Mesenchymal stem cell (in vitro differentiated cells and primary cell): ENCODE measurements at regions not wholly inside any gene's neighbourhood (a gene's known extent, or its start where the extent isn't known, plus 50 kb on each side); places are given as distances from the start of the nearest gene placed in this dataset.

Source experiments
- DNase-seq: peaks from one replicate; pipeline ENCODE4 v3.0.0-alpha.2; 2013
- H2AFZ ChIP-seq: one replicate; pipeline ENCODE4 v1.6.1; 2013; ENCODE audit warnings: low read depth, mild to moderate bottlenecking, control low read depth, inconsistent platforms, low read length, moderate library complexity
- H2AK5ac ChIP-seq: 2 replicates; pipeline ENCODE4 v1.6.1; 2013; ENCODE audit warnings: low read length, moderate library complexity, mild to moderate bottlenecking, inconsistent platforms; ENCODE audit not compliant: severe bottlenecking
- H2BK120ac ChIP-seq: one replicate; pipeline ENCODE4 v1.6.1; 2013; ENCODE audit warnings: low read depth, mild to moderate bottlenecking, inconsistent platforms, low read length, moderate library complexity
- H2BK12ac ChIP-seq, 2 experiments: one replicate each; pipeline ENCODE4 v1.6.1; 2013; ENCODE audit warnings: inconsistent platforms in 2 of 2, low read length in 2 of 2, mild to moderate bottlenecking in 2 of 2, moderate library complexity in 2 of 2, control low read depth in 1 of 2
- H2BK15ac ChIP-seq: one replicate; pipeline ENCODE4 v1.6.1; 2013; ENCODE audit warnings: mild to moderate bottlenecking, low read depth, inconsistent platforms; ENCODE audit not compliant: poor library complexity, severe bottlenecking
- H2BK5ac ChIP-seq: 2 replicates; pipeline ENCODE4 v1.6.1; 2013; ENCODE audit warnings: low read depth, mild to moderate bottlenecking, low read length, control low read depth, inconsistent platforms; ENCODE audit not compliant: poor library complexity, severe bottlenecking
- H3K14ac ChIP-seq, 2 experiments: one replicate each; pipeline ENCODE4 v1.6.1; 2013; ENCODE audit warnings: inconsistent platforms in 2 of 2, low read length in 2 of 2, control low read depth in 1 of 2, mild to moderate bottlenecking in 1 of 2, moderate library complexity in 1 of 2
- H3K18ac ChIP-seq, 2 experiments: one replicate each; pipeline ENCODE4 v1.6.1; 2013; ENCODE audit warnings: inconsistent platforms in 2 of 2, low read length in 2 of 2, control low read depth in 1 of 2, low read depth in 1 of 2, mild to moderate bottlenecking in 1 of 2
- H3K23ac ChIP-seq, 2 experiments: one replicate each; pipeline ENCODE4 v1.6.1; 2013; ENCODE audit warnings: inconsistent platforms in 2 of 2, low read length in 2 of 2, mild to moderate bottlenecking in 2 of 2, moderate library complexity in 2 of 2, control low read depth in 1 of 2
- H3K27ac ChIP-seq: 2 replicates; pipeline ENCODE4 v1.5.1; 2013; ENCODE audit warnings: mild to moderate bottlenecking, moderate library complexity, low read length, control low read depth, inconsistent platforms; ENCODE audit not compliant: poor library complexity, severe bottlenecking
- H3K27me3 ChIP-seq, 2 experiments: 2 replicates each; pipeline versions ENCODE4 v1.6.1 to v1.7.0; 2013; ENCODE audit warnings: low read length in 2 of 2, mild to moderate bottlenecking in 2 of 2, moderate library complexity in 2 of 2, control low read depth in 1 of 2, inconsistent platforms in 1 of 2; ENCODE audit not compliant: control insufficient read depth in 1 of 2, insufficient read depth in 1 of 2
- H3K36me3 ChIP-seq, 2 experiments: 2 replicates each; pipeline versions ENCODE4 v1.6.1 to v1.7.0; 2013; ENCODE audit warnings: low read length in 2 of 2, control low read depth in 1 of 2, inconsistent platforms in 1 of 2, low read depth in 1 of 2, mild to moderate bottlenecking in 1 of 2; ENCODE audit not compliant: insufficient read depth in 2 of 2, control insufficient read depth in 1 of 2
- H3K4ac ChIP-seq, 2 experiments: one replicate each; pipeline ENCODE4 v1.6.1; 2013; ENCODE audit warnings: inconsistent platforms in 2 of 2, low read length in 2 of 2, mild to moderate bottlenecking in 2 of 2, moderate library complexity in 2 of 2, control low read depth in 1 of 2, low read depth in 1 of 2
- H3K4me1 ChIP-seq: 2 replicates; pipeline ENCODE4 v1.6.1; 2013; ENCODE audit warnings: low read depth, low read length, control low read depth; ENCODE audit not compliant: control insufficient read depth, insufficient read depth
- H3K4me2 ChIP-seq: 2 replicates; pipeline ENCODE4 v1.6.1; 2013; ENCODE audit warnings: low read length, mild to moderate bottlenecking, inconsistent platforms; ENCODE audit not compliant: poor library complexity, severe bottlenecking
- H3K4me3 ChIP-seq, 2 experiments: 2 replicates each; pipeline versions ENCODE4 v1.5.1 to v1.7.0; 2013; ENCODE audit warnings: low read length in 2 of 2, mild to moderate bottlenecking in 2 of 2, control low read depth in 1 of 2, low read depth in 1 of 2; ENCODE audit not compliant: insufficient read depth in 1 of 2
- H3K79me1 ChIP-seq: replicated peaks from 2 replicates; pipeline ENCODE4 v1.6.1; 2013; ENCODE audit warnings: mild to moderate bottlenecking, control low read depth, low read length, inconsistent platforms; ENCODE audit not compliant: poor library complexity, severe bottlenecking
- H3K9ac ChIP-seq: 2 replicates; pipeline ENCODE4 v1.7.0; 2013; ENCODE audit warnings: mild to moderate bottlenecking, low read length, moderate library complexity
- H3K9me3 ChIP-seq: 2 replicates; pipeline ENCODE4 v1.7.0; 2013; ENCODE audit warnings: mild to moderate bottlenecking, low read length; ENCODE audit not compliant: control insufficient read depth
- H4K8ac ChIP-seq: one replicate; pipeline ENCODE4 v1.6.1; 2013; ENCODE audit warnings: inconsistent platforms, mild to moderate bottlenecking, low read length, moderate library complexity
- H4K91ac ChIP-seq: one replicate; pipeline ENCODE4 v1.6.1; 2013; ENCODE audit warnings: mild to moderate bottlenecking, low read length, inconsistent platforms
- WGBS: methylation state at CpG from one replicate; pipeline ENCODE4 v1.1.7; 2013; ENCODE audit warnings: mixed read lengths; 5-methylcytosine and 5-hydroxymethylcytosine counted together

DNA sequence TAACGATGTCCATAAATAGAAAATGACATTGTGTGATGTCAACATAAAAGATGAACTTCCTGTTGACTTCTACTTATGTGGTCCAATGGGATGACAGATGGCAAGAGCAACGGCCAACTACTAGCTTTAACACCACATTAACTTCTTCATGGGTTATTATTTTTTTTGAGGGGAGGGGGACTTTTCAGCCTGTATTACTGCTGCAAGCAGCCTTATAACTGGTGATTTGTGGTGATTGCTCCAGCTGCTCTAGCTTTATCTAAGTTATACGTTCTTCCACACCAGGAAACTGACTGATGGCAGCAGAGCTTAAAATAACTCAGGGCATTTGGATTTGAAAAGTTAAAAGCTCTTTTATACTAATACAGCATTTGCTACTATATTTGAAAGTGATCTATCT, 228.8 kb upstream of the B3GALT2 start:
- DNase-seq: no peak
- no CpG with 5 or more reads among the region's 3 CpGs for WGBS
- H3K9ac ChIP-seq: no peak overlapping the region
- no peak overlapping the region for H2AK5ac ChIP-seq
- no peaks in the 10 kb centered on the region for H3K79me1 ChIP-seq
- no peaks in the 10 kb centered on the region for H3K9me3 ChIP-seq
- no peak overlapping the region for H3K14ac ChIP-seq
- H3K4me3 ChIP-seq: no peak overlapping the region
- H3K23ac ChIP-seq: no peak overlapping the region
- H2BK120ac ChIP-seq: no peak overlapping the region
- H4K91ac ChIP-seq: no peak overlapping the region
- no peak overlapping the region for H2BK5ac ChIP-seq
- H3K4me2 ChIP-seq: no peak overlapping the region
- no peak overlapping the region for H3K27ac ChIP-seq
- H3K36me3 ChIP-seq: no peaks in the 10 kb centered on the region
- H3K4ac ChIP-seq: no peak overlapping the region
- H3K27me3 ChIP-seq: no peaks in the 10 kb centered on the region
- no peak overlapping the region for H3K18ac ChIP-seq
- H4K8ac ChIP-seq: no peak overlapping the region
- no peak overlapping the region for H2AFZ ChIP-seq
- H2BK12ac ChIP-seq: no peak overlapping the region
- H3K4me1 ChIP-seq: no peaks in the 10 kb centered on the region
- no peak overlapping the region for H2BK15ac ChIP-seq

GRCh38 chr1:193413376-193413775, 227.0 kb upstream of the B3GALT2 start:
- Histone ChIP-seq H2BK15ac (no peak overlapping the region), H3K4ac (no peak overlapping the region), H4K91ac (no peak overlapping the region), H3K23ac (no peak overlapping the region), H3K27ac (no peak overlapping the region), H2BK120ac (no peak overlapping the region), H4K8ac (no peak overlapping the region), H3K9me3 (no peaks in the 10 kb centered on the region), H3K36me3 (no peaks in the 10 kb centered on the region), H3K4me2 (no peak overlapping the region), H3K4me1 (no peaks in the 10 kb centered on the region), H3K9ac (no peak overlapping the region), H3K79me1 (no peaks in the 10 kb centered on the region), H3K4me3 (no peak overlapping the region), H3K27me3 (no peaks in the 10 kb centered on the region), H2AFZ (no peak overlapping the region), H2BK12ac (no peak overlapping the region), H3K14ac (no peak overlapping the region), H2AK5ac (no peak overlapping the region), H2BK5ac (no peak overlapping the region), H3K18ac (no peak overlapping the region)
- WGBS: 96% methylated on average over 3 of the region's 3 CpGs
- no peak for DNase-seq

DNA sequence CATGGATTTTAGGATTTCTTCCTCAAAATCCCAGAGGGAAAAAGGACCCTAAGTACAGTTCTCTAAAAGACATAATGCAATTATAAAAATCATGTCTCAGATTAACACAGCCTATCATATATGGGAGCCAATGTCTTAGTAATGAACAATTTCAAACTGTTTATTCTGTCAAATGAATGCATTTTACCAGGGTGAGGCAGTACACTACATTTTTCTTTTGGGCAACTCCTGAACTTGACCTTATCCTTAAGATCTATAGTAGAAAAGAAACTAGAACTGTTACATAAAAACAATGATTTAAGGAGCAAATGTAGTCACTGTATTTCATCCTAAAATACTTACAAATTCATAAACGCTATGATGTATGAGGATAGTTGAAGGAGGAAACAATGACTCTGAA, 226.3 kb upstream of the B3GALT2 start:
- Histone ChIP-seq H3K4me1 (peaks cover 4% of the 10 kb centered on the region), H2BK120ac (no peak overlapping the region), H3K23ac (no peak overlapping the region), H2BK5ac (no peak overlapping the region), H3K18ac (no peak overlapping the region), H2BK12ac (no peak overlapping the region), H3K27ac (no peak overlapping the region), H2AFZ (no peak overlapping the region), H2BK15ac (no peak overlapping the region), H2AK5ac (no peak overlapping the region), H3K27me3 (no peaks in the 10 kb centered on the region), H3K4ac (no peak overlapping the region), H3K9me3 (no peaks in the 10 kb centered on the region), H3K79me1 (no peaks in the 10 kb centered on the region), H3K14ac (no peak overlapping the region), H3K4me3 (no peak overlapping the region), H3K4me2 (no peak overlapping the region), H4K91ac (no peak overlapping the region), H3K9ac (no peak overlapping the region), H4K8ac (no peak overlapping the region), H3K36me3 (no peaks in the 10 kb centered on the region)
- WGBS: no CpG with 5 or more reads among the region's 1 CpG
- no peak for DNase-seq

DNA sequence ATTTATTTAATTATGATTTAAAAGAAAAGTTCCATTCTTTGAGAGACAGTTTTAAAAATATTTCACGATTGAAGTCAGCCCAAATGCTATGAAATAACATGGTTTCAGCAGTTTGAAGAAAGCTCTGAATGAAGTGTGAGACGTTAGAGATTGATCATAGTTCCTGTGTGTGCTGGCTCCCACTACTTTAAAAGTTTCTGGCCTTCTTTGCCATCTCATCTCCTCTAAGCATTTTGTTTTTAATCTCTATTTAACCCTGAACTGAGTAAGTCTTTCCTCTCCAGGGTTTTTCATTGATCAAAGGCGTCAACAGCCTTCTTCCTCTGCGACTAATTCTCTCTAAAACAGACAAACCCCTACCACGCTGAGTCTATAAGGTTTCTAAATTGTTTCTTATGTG, 225.3 kb upstream of the B3GALT2 start:
- H2BK120ac ChIP-seq: no peak overlapping the region
- 84% methylated on average over 4 of the region's 5 CpGs for WGBS

More for the DNA sequence above, 225.3 kb upstream of the B3GALT2 start:
- Histone ChIP-seq H2BK5ac (no peak overlapping the region), H3K79me1 (no peaks in the 10 kb centered on the region), H3K14ac (no peak overlapping the region), H2BK15ac (no peak overlapping the region), H3K4me2 (no peak overlapping the region), H2AFZ (no peak overlapping the region), H4K8ac (no peak overlapping the region), H3K9me3 (no peaks in the 10 kb centered on the region), H3K18ac (no peak overlapping the region), H3K36me3 (no peaks in the 10 kb centered on the region), H3K27me3 (no peaks in the 10 kb centered on the region), H3K4ac (no peak overlapping the region), H3K9ac (no peak overlapping the region), H3K23ac (no peak overlapping the region), H2BK12ac (no peak overlapping the region), H2AK5ac (no peak overlapping the region), H4K91ac (no peak overlapping the region), H3K27ac (no peak overlapping the region), H3K4me3 (no peak overlapping the region), H3K4me1 (peaks cover 4% of the 10 kb centered on the region)
- DNase-seq: no peak
